ENCODE measurements at regions not wholly inside any gene's neighbourhood (a gene's known extent, or its start where the extent isn't known, plus 50 kb on each side); places are given as distances from the start of the nearest gene placed in this dataset.
A peak's percentile ranks its signal among the peaks of the same experiment; 100 is the strongest.

GRCh38 chr16:59053911-59054310, 319.8 kb upstream of the GOT2 start:
- Histone ChIP-seq H3K27ac (no peak overlapping the region), H3K9me3 (ENCODE audit: severe bottlenecking) (no peaks in the 10 kb centered on the region), H3K4me3 (ENCODE audit: low read depth, low read length) (no peak overlapping the region), H3K27me3 (ENCODE audit: insufficient read depth, low read depth, severe bottlenecking) (peaks cover 23% of the 10 kb centered on the region), H3K36me3 (no peaks in the 10 kb centered on the region)
- no peak for TF ChIP-seq CTCF (IDR thresholded peaks at IDR 0.05; ENCODE audit: low read depth, low read length)
- DNase-seq = no peak

GRCh38 chr16:59052231-59052630, 318.1 kb upstream of the GOT2 start:
- Histone ChIP-seq H3K9me3 (ENCODE audit: severe bottlenecking) (no peaks in the 10 kb centered on the region), H3K4me3 (ENCODE audit: low read depth, low read length) (no peak overlapping the region), H3K36me3 (no peaks in the 10 kb centered on the region), H3K27me3 (ENCODE audit: insufficient read depth, low read depth, severe bottlenecking) (peaks cover 25% of the 10 kb centered on the region), H3K27ac (no peak overlapping the region)
- TF ChIP-seq CTCF (IDR thresholded peaks at IDR 0.05; ENCODE audit: low read depth, low read length) = no peak
- no peak for DNase-seq

GRCh38 chr16:59048876-59049275, 314.8 kb upstream of the GOT2 start:
- peaks cover 21% of the 10 kb centered on the region for H3K27me3 ChIP-seq (ENCODE audit: insufficient read depth, low read depth, severe bottlenecking)
- H3K9me3 ChIP-seq (ENCODE audit: severe bottlenecking) = no peaks in the 10 kb centered on the region
- DNase-seq = no peak
- H3K4me3 ChIP-seq (ENCODE audit: low read depth, low read length) = no peak overlapping the region
- no peak for TF ChIP-seq CTCF (IDR thresholded peaks at IDR 0.05; ENCODE audit: low read depth, low read length)
- H3K36me3 ChIP-seq = no peaks in the 10 kb centered on the region
- H3K27ac ChIP-seq = no peak overlapping the region

GRCh38 chr16:59047114-59047513, 313.0 kb upstream of the GOT2 start:
- 0 out of 2 replicates have a peak, but pooled peaks have one; percentile 16 for TF ChIP-seq CTCF (IDR thresholded peaks at IDR 0.05; ENCODE audit: low read depth, low read length)
- Histone ChIP-seq H3K27me3 (ENCODE audit: insufficient read depth, low read depth, severe bottlenecking) (peaks cover 24% of the 10 kb centered on the region), H3K4me3 (ENCODE audit: low read depth, low read length) (no peak overlapping the region), H3K36me3 (no peaks in the 10 kb centered on the region), H3K9me3 (ENCODE audit: severe bottlenecking) (no peaks in the 10 kb centered on the region), H3K27ac (no peak overlapping the region)
- no peak for DNase-seq

GRCh38 chr16:59046335-59046734, 312.2 kb upstream of the GOT2 start:
- H3K27ac ChIP-seq = no peak overlapping the region
- no peak overlapping the region for H3K4me3 ChIP-seq (ENCODE audit: low read depth, low read length)
- H3K9me3 ChIP-seq (ENCODE audit: severe bottlenecking) = no peaks in the 10 kb centered on the region
- no peak for TF ChIP-seq CTCF (IDR thresholded peaks at IDR 0.05; ENCODE audit: low read depth, low read length)
- no peak for DNase-seq
- H3K27me3 ChIP-seq (ENCODE audit: insufficient read depth, low read depth, severe bottlenecking) = peaks cover 21% of the 10 kb centered on the region
- no peaks in the 10 kb centered on the region for H3K36me3 ChIP-seq

- no peak for TF ChIP-seq CTCF (IDR thresholded peaks at IDR 0.05; ENCODE audit: low read depth, low read length)
- Histone ChIP-seq H3K27ac (no peak overlapping the region), H3K36me3 (no peaks in the 10 kb centered on the region), H3K27me3 (ENCODE audit: insufficient read depth, low read depth, severe bottlenecking) (peaks cover 14% of the 10 kb centered on the region), H3K4me3 (ENCODE audit: low read depth, low read length) (no peak overlapping the region), H3K9me3 (ENCODE audit: severe bottlenecking) (no peaks in the 10 kb centered on the region)
- DNase-seq = no peak
These were observed 311.4 kb upstream of the GOT2 start for GRCh38 chr16:59045501-59045900.

Data from WERI-Rb-1 (cell line).